GM19240 (cell line): ENCODE measurements at regions not wholly inside any gene's neighbourhood (a gene's known extent, or its start where the extent isn't known, plus 50 kb on each side); places are given as distances from the start of the nearest gene placed in this dataset.

Experiments used
- DNase-seq: peaks from one replicate; pipeline ENCODE4 v3.0.0; 2011; ENCODE audit warnings: low spot score; ENCODE audit not compliant: insufficient read length

DNA sequence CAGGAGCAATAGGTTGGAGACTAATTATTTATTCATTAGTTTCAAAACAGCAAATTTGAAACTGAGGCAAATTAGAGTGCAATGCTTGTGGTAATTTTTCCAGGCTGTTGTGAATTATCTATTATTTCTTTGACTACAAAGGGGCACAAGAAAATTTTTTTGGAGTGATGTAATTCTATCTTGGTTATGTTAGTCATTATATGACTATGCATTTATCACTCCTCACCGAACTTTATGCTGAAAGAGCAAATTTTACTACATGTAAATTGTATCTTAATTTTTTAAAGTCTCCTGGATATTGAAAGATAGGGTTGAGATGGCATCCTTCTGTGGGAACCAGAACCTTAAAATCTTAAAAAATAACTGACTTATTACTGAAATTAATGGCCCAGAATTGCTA, 320.0 kb upstream of the ROBO1 start:
- DNase-seq: no peak

DNA sequence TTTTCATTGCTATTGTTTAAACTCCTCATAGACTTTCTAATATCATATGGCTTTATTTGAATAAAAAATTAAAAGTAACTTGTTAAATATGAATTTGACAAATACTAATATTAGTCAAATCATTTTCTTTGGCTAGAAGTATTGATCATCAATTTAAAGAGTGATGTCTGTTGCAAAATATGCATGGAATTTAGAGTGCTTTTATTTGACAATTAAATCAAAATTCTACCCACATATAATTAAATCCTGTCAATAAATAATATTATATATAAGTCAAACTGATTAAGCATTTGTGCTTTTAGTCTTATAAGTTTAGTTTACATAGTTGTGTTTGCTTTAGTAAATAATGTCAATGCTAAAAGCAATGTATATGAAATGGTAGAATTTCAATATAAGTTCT, 318.6 kb upstream of the ROBO1 start:
- DNase-seq: no peak

DNA sequence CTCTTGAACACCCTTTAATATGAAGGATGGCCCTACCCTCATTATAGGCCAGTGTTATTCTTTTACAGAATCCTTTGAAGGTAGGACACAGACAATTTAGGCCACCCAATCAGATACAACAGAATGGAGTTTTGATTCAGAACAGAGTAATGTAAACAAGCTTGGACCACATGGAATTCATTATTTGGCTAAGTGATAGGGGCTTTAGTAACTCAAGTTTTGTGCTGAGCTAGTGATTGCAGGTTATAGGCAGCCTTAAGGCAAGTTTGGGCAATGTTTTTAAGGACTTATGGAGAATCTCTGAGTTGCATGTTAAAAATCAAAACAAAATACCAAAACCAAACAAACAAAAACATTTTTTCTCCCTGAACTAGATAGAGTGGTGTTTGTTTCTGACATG, 312.1 kb upstream of the ROBO1 start:
- no peak for DNase-seq

DNA sequence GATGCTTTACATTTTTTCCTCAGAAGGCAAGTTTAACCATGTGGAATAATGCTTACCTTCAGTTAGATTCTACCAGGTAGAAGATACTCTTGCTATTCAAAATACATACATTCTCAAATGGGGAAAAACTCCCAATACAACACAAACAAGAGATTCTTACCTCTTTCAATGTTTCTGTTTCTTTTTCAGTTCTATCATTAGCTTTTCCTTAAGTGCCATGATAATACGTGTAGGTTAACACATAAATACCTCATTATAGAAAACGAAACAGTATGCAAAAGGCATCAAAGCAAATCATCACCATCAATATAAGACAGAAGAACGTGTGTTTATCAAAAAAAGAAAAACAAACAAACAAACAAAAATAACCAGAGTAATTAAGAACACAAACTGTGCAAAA, 300.7 kb upstream of the ROBO1 start:
- DNase-seq: no peak

DNA sequence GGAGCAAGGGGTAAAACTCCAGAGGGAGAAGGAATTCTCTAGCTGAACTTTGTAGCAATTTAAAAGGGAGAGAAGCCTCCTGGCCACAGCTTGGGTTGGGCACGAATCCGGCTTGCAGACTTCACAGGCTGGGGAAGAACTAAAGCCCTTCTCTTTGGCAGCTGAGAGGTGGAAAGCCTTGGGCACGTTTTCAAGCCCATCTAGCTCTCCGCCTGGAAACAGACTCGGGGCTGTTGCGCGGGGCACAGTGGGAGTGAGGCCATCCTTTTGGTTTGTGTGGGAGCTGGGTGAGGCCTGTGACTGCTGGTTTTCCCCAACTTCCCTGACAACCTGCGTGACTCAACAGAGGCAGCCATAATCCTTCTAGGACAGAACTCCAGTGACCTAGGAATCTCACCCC, 295.7 kb upstream of the ROBO1 start:
- DNase-seq: no peak

DNA sequence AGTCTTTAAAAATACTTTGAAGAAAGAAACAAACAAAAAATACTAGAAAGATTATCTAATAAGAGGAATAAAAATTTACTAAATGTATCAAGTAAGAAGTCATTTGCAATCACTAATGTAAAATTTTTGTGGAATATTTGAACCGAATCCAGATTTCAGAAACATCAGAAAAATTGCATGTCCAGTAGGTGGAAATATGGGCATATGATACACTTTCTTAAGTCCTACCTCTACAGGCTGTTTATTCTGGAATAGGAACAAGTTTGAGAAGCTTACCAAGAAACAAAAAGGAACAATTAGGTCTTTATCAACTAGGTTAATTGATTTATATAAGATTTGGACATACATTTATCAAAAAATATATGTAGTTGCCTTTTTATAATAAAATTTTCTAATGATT, 292.9 kb upstream of the ROBO1 start:
- no peak for DNase-seq

DNA sequence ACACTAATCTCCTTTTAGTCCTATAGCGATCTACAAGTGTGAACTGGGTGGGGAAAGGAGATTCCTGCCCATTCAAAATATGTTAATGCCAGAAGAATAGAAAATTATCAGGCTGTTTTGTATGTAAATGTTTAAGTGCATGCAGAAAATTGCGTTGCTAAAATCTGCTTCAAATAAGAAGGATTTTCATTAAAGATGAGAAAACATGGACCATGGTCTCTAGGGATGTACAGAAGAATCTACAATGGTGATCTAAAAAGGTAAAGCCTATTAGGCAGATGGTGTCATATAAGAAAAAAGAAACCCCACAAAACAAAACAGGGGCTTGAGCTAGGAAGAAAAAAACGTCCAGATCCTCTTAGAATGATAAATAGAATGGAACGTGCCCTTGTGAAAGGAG, 287.5 kb upstream of the ROBO1 start:
- DNase-seq: no peak

DNA sequence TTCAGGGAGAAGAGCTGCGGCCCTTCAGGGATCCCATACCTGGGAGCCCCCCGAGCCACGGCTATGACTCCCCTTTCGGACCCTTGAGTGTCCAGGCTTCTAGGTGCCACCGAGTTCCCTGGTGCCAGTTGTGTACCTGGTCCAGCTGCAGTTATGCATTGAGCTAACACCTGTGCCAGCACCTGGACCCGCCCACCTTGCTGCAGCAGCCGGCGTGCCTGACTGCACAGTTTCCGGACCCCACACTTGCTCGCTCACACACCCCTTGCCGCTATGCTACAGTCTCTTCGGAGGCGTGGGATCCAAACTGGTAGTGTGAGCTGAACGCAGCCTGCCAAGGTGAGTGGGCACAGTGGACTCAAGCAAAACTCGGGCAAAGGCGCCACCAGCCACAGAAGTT, 284.5 kb upstream of the ROBO1 start:
- DNase-seq: no peak

DNA sequence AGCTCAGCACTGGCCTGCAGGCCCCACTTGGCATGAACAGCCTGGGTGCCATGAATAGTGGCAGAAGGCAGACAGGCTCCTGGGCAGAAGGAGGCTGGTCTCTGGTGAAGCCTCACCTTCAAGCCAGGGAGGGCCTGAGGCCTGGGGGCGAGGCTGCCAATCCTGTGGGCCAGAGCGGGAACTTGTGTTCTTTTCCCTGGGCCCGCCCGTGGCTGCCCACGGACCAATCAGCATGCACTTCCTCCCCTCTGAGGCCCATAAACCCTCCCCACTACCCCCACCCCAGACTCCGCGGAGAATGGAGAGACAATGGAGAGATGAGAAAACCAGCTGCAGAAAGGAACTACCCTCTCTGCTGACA, 283.8 kb upstream of the ROBO1 start:
- DNase-seq: no peak

DNA sequence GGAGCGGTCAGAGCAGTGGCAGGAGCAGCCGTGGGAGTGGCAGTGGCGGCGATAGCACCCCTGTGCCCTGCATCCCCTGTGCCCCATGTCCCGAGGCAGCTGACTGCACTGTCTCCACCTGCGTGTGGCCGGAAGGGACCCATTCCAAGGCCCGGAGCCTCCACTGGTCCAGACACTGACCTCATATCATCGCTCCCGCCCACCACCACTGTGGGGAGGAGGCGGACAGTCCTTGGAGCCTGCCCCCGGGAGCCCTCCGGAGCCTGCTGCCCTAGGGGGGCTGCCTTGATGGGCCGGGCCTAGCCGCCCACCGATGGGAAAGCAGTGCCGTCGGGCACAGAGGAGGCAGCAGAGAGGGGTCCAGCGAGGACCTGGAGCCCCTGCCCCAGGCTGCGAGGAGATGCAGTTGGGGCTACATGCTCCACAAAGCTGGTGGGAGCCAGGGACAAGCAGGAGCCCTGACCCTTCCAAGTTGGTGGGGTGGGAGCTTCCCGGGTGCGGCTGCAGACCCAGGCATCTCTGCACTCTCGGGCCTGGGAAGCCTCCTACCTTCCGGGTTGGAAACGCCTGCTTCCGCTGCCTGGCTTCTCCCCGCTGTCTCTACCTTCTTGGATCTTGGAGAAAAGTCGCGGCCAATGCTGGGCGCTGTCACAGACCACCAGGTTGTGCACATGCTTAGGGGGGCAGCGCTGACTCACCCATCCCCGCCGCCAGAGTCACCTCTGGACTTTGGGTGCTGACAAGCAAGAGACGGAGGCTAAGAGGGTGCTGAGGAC, 283.2 kb upstream of the ROBO1 start:
- DNase-seq: no peak

DNA sequence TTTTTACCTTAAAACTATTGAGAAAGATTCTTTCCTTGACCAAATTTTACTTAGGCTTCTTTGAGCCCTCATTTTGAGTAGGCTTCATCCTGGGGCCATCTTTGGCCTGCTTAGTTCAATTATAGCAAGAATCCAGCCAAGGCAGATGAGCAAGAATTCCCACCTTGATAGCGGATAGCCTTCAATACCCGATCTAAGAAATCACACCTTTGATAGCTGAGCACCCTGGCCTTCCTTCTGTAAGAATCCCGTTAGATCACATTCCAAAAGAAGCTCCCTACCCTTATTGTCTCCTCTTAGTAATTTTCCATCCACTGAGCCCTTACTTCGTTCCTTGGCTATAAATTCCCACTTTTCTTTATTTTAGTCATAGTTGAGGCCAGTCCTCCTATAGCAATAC, 275.4 kb upstream of the ROBO1 start:
- no peak for DNase-seq

DNA sequence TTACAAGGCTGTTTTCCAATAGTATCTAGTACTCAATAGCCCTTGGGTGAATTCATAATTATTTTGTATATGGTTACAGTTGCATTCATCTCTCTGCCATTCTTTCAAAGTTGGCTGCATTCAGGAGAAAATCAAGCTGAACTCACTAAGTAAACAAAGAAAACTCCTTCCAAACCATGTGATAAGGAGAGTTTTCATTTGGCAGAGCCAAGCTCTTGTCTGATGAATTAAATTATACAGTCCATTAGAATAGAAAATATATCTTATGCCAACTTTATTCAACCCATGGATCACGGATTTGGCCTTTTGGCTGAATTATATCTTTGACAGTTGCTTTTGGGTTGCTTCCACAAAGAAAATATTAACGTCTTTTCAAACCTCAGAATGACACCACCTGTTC, 272.3 kb upstream of the ROBO1 start:
- no peak for DNase-seq

DNA sequence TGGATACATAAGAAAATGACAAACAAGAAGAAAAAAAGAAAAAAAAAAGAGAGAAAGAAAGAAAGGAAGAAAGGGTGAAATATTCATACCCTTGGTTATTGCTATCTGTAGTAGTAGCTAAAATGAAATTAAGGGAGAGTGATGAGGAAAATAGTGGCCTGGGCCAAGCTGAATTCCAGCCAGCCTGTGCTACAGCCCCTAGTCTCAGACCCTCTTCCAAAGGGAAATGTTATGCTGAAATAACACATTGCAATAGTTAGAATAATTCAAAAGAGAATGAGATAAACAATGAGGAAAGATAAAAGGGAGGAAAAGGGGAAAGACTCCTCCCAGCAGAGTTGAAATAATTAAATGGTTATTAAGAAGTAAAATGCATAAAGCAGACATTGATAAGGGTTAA, 268.4 kb upstream of the ROBO1 start:
- no peak for DNase-seq

DNA sequence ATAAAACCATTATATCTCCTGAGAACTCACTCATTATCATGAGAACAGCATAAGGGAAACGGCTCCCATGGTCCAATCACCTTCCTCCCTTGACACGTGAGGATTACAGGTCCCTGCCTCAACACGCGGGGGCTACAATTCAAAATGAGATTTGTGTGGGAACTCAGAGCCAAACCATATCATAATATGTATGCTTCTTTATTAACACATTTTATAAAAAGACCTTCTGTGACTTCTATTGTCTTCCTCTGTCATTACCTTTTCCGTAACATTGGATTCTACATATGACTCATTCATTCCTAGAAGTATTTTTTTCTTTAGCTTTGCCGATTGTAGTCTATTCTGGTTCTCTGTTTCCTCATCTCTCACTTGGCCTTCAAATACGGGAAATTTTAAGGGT, 267.2 kb upstream of the ROBO1 start:
- DNase-seq: no peak

DNA sequence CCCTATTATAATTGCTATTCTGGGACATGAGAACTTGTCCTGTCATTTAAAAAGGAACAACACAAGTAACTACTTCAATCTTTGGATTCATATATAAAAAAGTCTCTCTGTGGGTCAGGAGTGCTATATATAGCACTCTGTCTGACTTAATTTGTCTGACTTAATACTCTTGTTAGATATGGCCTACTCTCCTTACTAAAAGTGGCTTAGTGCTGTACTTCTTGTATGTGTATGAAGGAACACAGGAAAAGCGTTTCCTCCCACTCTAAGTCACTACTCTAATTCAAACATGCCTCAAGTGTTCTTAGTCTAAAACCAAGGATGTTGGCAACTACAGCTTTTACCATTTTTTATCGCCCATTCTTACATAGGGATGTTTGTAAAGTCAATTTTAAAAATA, 255.2 kb upstream of the ROBO1 start:
- no peak for DNase-seq

DNA sequence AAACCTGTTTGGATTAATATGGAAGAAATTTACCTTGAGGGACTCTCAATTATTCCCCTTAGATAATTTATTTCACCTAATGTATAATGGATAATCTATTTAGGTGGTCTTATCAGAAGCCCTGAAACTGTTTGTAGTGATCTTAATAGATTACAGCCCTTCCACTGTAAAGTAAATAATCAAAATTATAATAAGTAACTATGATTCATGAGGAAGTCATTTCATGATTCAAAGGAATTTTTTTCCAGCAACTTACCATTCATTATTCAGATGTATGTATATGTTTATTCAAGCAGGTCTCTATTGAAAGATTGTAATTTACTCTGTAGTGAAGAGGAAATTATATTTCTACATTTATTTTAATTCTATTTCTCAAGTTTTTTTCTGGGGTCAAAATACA, 250.6 kb upstream of the ROBO1 start:
- DNase-seq: no peak

DNA sequence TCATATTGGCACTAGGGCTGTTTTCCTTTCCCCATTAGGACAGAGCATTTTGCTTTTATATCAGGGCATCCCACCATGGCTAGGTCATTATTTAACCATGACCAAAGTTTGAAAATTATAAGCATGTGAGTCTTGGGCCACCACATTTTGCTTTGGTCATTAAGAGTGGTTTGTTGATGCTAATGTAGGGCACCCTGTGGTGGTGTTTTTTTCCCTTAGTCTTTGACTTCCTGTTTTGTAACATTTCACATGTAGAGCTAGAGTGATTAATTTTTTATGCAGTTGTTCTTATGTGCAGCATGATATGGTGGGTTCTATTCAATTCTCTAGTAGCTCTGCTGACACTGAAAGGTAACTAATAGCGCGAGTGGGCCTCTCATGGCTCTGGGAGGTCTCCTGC, 249.6 kb upstream of the ROBO1 start:
- no peak for DNase-seq

DNA sequence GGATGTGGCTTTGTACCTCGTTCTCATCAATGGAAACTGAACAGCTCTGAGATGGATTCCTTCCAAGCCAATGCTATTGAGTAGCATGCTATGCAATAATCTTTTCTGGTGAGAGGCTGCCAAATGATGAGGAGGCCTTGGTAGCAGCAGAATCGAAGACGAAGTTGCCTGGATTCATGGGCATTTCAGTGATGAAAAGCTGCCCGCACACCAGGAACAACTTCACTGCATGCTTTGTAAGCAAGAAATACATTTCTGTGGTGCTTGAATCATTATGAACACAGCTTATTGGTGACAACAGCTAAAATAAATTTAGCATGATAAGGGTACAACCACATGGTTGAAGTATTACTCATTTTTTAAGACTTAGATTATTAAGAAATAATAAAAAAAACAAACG, 246.8 kb upstream of the ROBO1 start:
- DNase-seq: no peak

DNA sequence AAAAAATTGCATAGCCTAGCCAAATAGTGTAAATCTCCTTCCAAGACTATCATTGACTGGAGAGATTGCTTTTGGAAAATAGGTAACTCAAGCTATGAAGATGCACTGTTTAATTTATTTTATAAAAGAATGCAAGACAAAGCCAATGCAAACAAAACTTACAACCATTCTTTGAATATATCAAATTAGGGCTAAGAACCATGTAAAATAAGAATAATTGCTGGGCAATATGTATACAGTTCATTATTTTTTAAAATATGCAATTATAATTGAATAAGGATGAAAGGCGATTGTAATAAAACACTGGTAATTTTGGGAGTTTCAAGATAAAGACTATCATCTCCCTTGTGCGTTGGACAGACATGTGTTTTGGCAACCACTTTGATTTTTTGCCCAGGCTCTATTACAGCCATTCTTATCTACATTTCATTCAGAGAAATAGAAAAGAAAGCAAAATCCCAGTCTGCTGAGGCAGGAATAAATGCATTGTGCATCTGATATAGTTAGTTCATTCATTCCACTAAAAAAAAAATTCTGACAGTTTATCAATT, 242.3 kb upstream of the ROBO1 start:
- DNase-seq: no peak

DNA sequence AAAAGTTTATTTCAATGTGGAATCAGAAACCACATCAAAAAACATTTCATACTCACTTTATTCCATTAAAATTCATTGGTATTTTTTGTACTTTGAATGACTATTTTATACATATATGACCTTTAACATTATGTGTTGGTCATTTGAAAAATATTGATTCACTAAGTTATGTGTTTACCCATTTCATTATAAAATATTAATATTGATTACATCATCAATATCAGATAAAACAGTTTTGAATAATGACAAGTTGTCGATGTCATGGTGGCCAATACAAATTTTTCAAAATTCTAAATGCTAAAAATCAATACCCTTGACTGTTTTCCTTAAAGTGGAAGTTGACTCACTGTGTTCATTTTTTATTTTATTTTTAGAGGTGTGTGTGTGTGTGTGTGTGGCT, 239.7 kb upstream of the ROBO1 start:
- no peak for DNase-seq

DNA sequence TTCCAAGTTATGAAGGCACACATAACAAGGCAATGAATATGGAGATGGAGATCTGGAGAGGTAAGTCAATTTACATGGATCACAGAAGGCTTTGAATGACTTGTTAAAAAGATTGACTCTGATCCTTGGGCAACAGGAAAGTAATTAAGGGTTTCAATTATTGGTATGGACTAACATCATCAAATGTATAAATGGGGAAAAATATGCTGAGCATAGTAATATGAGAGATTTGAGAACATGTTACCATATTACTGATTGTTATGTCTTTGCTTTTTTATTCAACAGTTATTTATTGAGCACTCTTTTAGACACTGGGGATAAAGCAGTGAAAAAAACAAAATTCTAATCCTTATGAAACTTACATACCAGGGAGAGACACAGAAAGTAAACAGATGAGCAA, 238.5 kb upstream of the ROBO1 start:
- DNase-seq: no peak

DNA sequence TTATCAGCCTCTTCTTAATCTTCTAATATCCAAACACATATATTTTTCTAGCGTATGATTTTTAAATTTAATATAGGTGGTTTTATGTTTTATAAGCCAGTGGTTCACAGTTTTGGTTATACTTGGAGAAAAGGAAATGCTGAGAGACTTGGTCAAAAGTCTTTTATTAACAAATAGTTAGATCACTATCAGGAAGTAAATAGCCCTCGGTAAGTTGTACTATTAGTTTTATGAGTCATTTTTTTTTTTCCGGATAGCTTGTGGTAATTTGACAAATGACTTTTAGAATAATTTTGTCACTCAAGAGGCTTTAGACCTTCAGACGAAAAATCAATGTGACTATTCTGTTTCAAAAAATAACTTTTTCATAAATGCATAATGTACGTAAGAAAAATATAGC, 232.2 kb upstream of the ROBO1 start:
- no peak for DNase-seq

DNA sequence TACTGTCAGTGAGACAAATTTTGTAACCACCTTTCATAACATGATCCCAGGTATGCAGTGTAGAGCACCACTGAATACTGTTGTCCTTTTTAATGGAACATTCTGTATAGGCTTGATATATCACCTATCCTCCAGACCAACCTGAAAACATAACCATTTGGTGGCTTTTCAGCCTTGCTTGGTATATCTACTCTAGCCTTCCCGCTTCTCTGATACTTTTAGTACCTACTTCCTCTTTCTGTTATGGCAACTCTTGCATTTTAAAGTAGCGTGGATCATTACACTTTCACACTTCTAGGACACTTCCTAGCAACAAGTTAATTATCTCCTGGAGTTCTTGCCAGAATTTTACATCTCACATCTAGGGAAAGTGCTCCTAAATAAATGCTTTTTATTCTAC, 226.6 kb upstream of the ROBO1 start:
- no peak for DNase-seq

DNA sequence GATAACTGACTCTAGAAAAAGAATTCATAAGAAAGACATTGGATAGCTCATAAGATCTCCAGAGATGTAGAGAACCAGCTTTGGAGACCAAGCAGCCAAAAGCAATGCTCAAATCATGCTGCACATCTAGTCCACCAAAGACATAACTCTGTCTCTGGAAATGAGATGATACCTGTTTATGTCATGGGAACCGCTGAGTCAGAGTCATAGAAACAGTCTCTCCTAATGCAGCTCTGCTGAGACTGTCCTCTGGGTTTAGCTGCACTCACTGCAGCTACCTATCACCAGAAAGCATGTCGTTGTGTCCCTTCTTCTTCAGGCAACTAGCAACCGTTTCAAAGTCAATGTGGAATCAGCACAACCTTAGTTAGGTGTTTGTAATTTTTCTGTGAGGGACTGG, 218.5 kb upstream of the ROBO1 start:
- no peak for DNase-seq
